ENCODE measurements at regions not wholly inside any gene's neighbourhood (a gene's known extent, or its start where the extent isn't known, plus 50 kb on each side); places are given as distances from the start of the nearest gene placed in this dataset.

GRCh38 chr2:128451084-128452023 lies 132.7 kb upstream of the HS6ST1 start:
- H3K27ac ChIP-seq, result no peak overlapping the region
- no peak for TF ChIP-seq CTCF (IDR thresholded peaks at IDR 0.05)
- DNase-seq (peak; percentile 35), ATAC-seq (no peak)
- no peaks in the 10 kb centered on the region for H3K9me3 ChIP-seq
- no peak overlapping the region for H3K4me3 ChIP-seq
- intact Hi-C loops (cut with DNase I), result no loop called here
- no peaks in the 10 kb centered on the region for H3K27me3 ChIP-seq
- H3K4me1 ChIP-seq, result peaks cover 4% of the 10 kb centered on the region
- H3K36me3 ChIP-seq, result no peaks in the 10 kb centered on the region

GRCh38 chr2:128452024-128452411 lies 133.3 kb upstream of the HS6ST1 start:
- H3K4me1 ChIP-seq, result peaks cover 2% of the 10 kb centered on the region
- DNase-seq (no peak), ATAC-seq (no peak)
- no peaks in the 10 kb centered on the region for H3K9me3 ChIP-seq
- no peaks in the 10 kb centered on the region for H3K27me3 ChIP-seq
- no peak overlapping the region for H3K27ac ChIP-seq
- H3K4me3 ChIP-seq, result no peak overlapping the region
- intact Hi-C loops (cut with DNase I), result no loop called here
- no peaks in the 10 kb centered on the region for H3K36me3 ChIP-seq
- TF ChIP-seq CTCF (IDR thresholded peaks at IDR 0.05), result no peak

GRCh38 chr2:128452536-128453530 lies 134.2 kb upstream of the HS6ST1 start:
- ATAC-seq, result no peak
- DNase-seq, result peak; percentile 29
- H3K4me1 ChIP-seq, result no peaks in the 10 kb centered on the region
- no peak overlapping the region for H3K4me3 ChIP-seq
- intact Hi-C loops (cut with DNase I), result no loop called here
- H3K9me3 ChIP-seq, result no peaks in the 10 kb centered on the region
- no peaks in the 10 kb centered on the region for H3K27me3 ChIP-seq
- TF ChIP-seq CTCF (IDR thresholded peaks at IDR 0.05), result no peak
- H3K27ac ChIP-seq, result no peak overlapping the region
- no peaks in the 10 kb centered on the region for H3K36me3 ChIP-seq

- H3K4me3 ChIP-seq, result no peak overlapping the region
- H3K4me1 ChIP-seq, result peaks cover 8% of the 10 kb centered on the region
- H3K9me3 ChIP-seq, result no peaks in the 10 kb centered on the region
- no peaks in the 10 kb centered on the region for H3K27me3 ChIP-seq
- intact Hi-C loops (cut with DNase I), result no loop called here
- H3K36me3 ChIP-seq, result no peaks in the 10 kb centered on the region
- DNase-seq (peak; percentile 34), ATAC-seq (no peak)
- H3K27ac ChIP-seq, result no peak overlapping the region
- no peak for TF ChIP-seq CTCF (IDR thresholded peaks at IDR 0.05)
These were observed 136.5 kb upstream of the HS6ST1 start for GRCh38 chr2:128454980-128455720.

- TF ChIP-seq CTCF (IDR thresholded peaks at IDR 0.05), result no peak
- no peaks in the 10 kb centered on the region for H3K36me3 ChIP-seq
- H3K27me3 ChIP-seq, result no peaks in the 10 kb centered on the region
- no peak for ATAC-seq
- no peak overlapping the region for H3K4me3 ChIP-seq
- intact Hi-C loops (cut with DNase I), result no loop called here
- H3K27ac ChIP-seq, result no peak overlapping the region
- DNase-seq, result no peak
- peaks cover 8% of the 10 kb centered on the region for H3K4me1 ChIP-seq
- no peaks in the 10 kb centered on the region for H3K9me3 ChIP-seq
These were observed 137.0 kb upstream of the HS6ST1 start for GRCh38 chr2:128455721-128456050.
